ENCODE measurements at regions not wholly inside any gene's neighbourhood (a gene's known extent, or its start where the extent isn't known, plus 50 kb on each side); places are given as distances from the start of the nearest gene placed in this dataset.
A peak's percentile ranks its signal among the peaks of the same experiment; 100 is the strongest.

GRCh38 chr6:37101991-37102298 lies 68.0 kb upstream of the PIM1 start:
- peaks cover 0 to 14% of the 10 kb centered on the region in 2 donors for H3K4me1 ChIP-seq
- no peak for TF ChIP-seq POLR2A (IDR thresholded peaks at IDR 0.05)
- TF ChIP-seq CTCF (IDR thresholded peaks at IDR 0.05), result no peak
- H3K9me3 ChIP-seq, result no peaks in the 10 kb centered on the region

GRCh38 chr6:37102299-37103168 lies 67.4 kb upstream of the PIM1 start:
- intact Hi-C loops (cut with DNase I; ENCODE audit: low total_unique reads), result no loop called here

More at GRCh38 chr6:37101991-37102298, 68.0 kb upstream of the PIM1 start:
- peak overlapping the region in 1 of 2 donors; percentile 46 for H3K4me3 ChIP-seq
- H3K27me3 ChIP-seq, result no peaks in the 10 kb centered on the region
- intact Hi-C loops (cut with DNase I; ENCODE audit: low total_unique reads), result no loop called here
- H3K27ac ChIP-seq, result peak overlapping the region; percentile 85 to 87
- no peaks in the 10 kb centered on the region for H3K36me3 ChIP-seq
- DNase-seq, result no peak

GRCh38 chr6:37103169-37104039 lies 66.5 kb upstream of the PIM1 start:
- H3K27me3 ChIP-seq, result no peaks in the 10 kb centered on the region
- DNase-seq, result peak; percentile 46 to 50
- H3K36me3 ChIP-seq, result no peaks in the 10 kb centered on the region
- no peaks in the 10 kb centered on the region for H3K9me3 ChIP-seq
- peak overlapping the region; percentile 28 to 46 for H3K4me3 ChIP-seq
- no peak for TF ChIP-seq CTCF (IDR thresholded peaks at IDR 0.05)
- no peak for TF ChIP-seq POLR2A (IDR thresholded peaks at IDR 0.05)
- peak overlapping the region; percentile 85 to 87 for H3K27ac ChIP-seq
- intact Hi-C loops (cut with DNase I; ENCODE audit: low total_unique reads), result no loop called here
- H3K4me1 ChIP-seq, result peaks cover 0 to 14% of the 10 kb centered on the region in 2 donors

More at GRCh38 chr6:37102299-37103168, 67.4 kb upstream of the PIM1 start:
- Histone ChIP-seq H3K27me3 (no peaks in the 10 kb centered on the region), H3K9me3 (no peaks in the 10 kb centered on the region), H3K36me3 (no peaks in the 10 kb centered on the region), H3K4me3 (peak overlapping the region; percentile 28 to 46), H3K27ac (peak overlapping the region; percentile 85 to 87), H3K4me1 (peaks cover 0 to 14% of the 10 kb centered on the region in 2 donors)
- peak; percentile 88 to 90 for DNase-seq
- TF ChIP-seq POLR2A (IDR thresholded peaks at IDR 0.05), result peak in 1 of 2 donors; percentile 44
- TF ChIP-seq CTCF (IDR thresholded peaks at IDR 0.05), result no peak

- Histone ChIP-seq H3K36me3 (no peaks in the 10 kb centered on the region), H3K4me3 (no peak overlapping the region), H3K4me1 (peaks cover 2 to 14% of the 10 kb centered on the region in 2 donors), H3K27me3 (no peaks in the 10 kb centered on the region), H3K9me3 (no peaks in the 10 kb centered on the region), H3K27ac (peak overlapping the region; percentile 85 to 87)
- TF ChIP-seq POLR2A (IDR thresholded peaks at IDR 0.05) (no peak), CTCF (IDR thresholded peaks at IDR 0.05) (no peak)
- intact Hi-C loops (cut with DNase I; ENCODE audit: low total_unique reads), result no loop called here
- DNase-seq, result no peak
Observed at GRCh38 chr6:37104824-37105147, 65.2 kb upstream of the PIM1 start.
